H4 (cell line): ENCODE measurements at regions not wholly inside any gene's neighbourhood (a gene's known extent, or its start where the extent isn't known, plus 50 kb on each side); places are given as distances from the start of the nearest gene placed in this dataset.
A peak's percentile ranks its signal among the peaks of the same experiment; 100 is the strongest.

Source experiments
- DNase-seq: peaks from one replicate; pipeline ENCODE4 v3.0.0-alpha.2; 2015; ENCODE audit warnings: low spot score

- no peak for DNase-seq
Observed at GRCh38 chr3:180092889-180093288, 56.2 kb upstream of the PEX5L start.

- no peak for DNase-seq
Observed at GRCh38 chr3:180093535-180093934, 56.8 kb upstream of the PEX5L start.

GRCh38 chr3:180097626-180098025 is 60.9 kb upstream of the PEX5L start:
- DNase-seq: no peak

GRCh38 chr3:180102134-180102533 is 65.4 kb upstream of the PEX5L start:
- no peak for DNase-seq

- DNase-seq: no peak
Observed at GRCh38 chr3:180102604-180103003, 65.9 kb upstream of the PEX5L start.

- no peak for DNase-seq
Observed at GRCh38 chr3:180116203-180116602, 79.5 kb upstream of the PEX5L start.

- no peak for DNase-seq
Observed at GRCh38 chr3:180116658-180117057, 79.9 kb upstream of the PEX5L start.

- no peak for DNase-seq
Observed at GRCh38 chr3:180117381-180118163, 80.8 kb upstream of the PEX5L start.

GRCh38 chr3:180119567-180119966 is 82.8 kb upstream of the PEX5L start:
- DNase-seq: no peak

GRCh38 chr3:180123928-180124327 is 87.2 kb upstream of the PEX5L start:
- no peak for DNase-seq

- DNase-seq: no peak
Observed at GRCh38 chr3:180131169-180131568, 94.4 kb upstream of the PEX5L start.

- no peak for DNase-seq
Observed at GRCh38 chr3:180135101-180135500, 98.4 kb upstream of the PEX5L start.

GRCh38 chr3:180138871-180139270 is 102.1 kb upstream of the PEX5L start:
- no peak for DNase-seq

- DNase-seq: peak; percentile 7
Observed at GRCh38 chr3:180142041-180142440, 105.3 kb upstream of the PEX5L start.

GRCh38 chr3:180142472-180142871 is 105.7 kb upstream of the PEX5L start:
- DNase-seq: no peak

- no peak for DNase-seq
Observed at GRCh38 chr3:180161770-180162169, 125.0 kb upstream of the PEX5L start.

- no peak for DNase-seq
Observed at GRCh38 chr3:180175572-180175971, 138.8 kb upstream of the PEX5L start.

GRCh38 chr3:180176059-180176458 is 139.3 kb upstream of the PEX5L start:
- DNase-seq: no peak

GRCh38 chr3:180177255-180177654 is 140.5 kb upstream of the PEX5L start:
- DNase-seq: no peak

GRCh38 chr3:180179562-180179961 is 142.8 kb upstream of the PEX5L start:
- DNase-seq: no peak

- DNase-seq: peak; percentile 29
Observed at GRCh38 chr3:180180795-180181194, 144.1 kb upstream of the PEX5L start.

- no peak for DNase-seq
Observed at GRCh38 chr3:180181387-180181786, 144.7 kb upstream of the PEX5L start.

GRCh38 chr3:180183346-180183745 is 146.6 kb upstream of the PEX5L start:
- no peak for DNase-seq

GRCh38 chr3:180184816-180185215 is 148.1 kb upstream of the PEX5L start:
- no peak for DNase-seq
